ENCODE measurements at regions not wholly inside any gene's neighbourhood (a gene's known extent, or its start where the extent isn't known, plus 50 kb on each side); places are given as distances from the start of the nearest gene placed in this dataset.

GRCh38 chr3:30098243-30098642 is 508.2 kb upstream of the TGFBR2 start:
- no peak overlapping the region for H3K9ac ChIP-seq (ENCODE audit: insufficient read depth, low read length)
- H3K79me2 ChIP-seq (ENCODE audit: control insufficient read depth, insufficient read depth, low read length) = no peaks in the 10 kb centered on the region
- no peak overlapping the region for H3K4me2 ChIP-seq (ENCODE audit: extremely low read depth, insufficient read depth, low read length)
- H3K4me3 ChIP-seq (replicated peaks in 1 of 4; ENCODE audit: control extremely low read depth in 1 of 4, insufficient read depth in 1 of 4, low read depth in 3 of 4, low read length in 4 of 4) = no peak overlapping the region
- H3K36me3 ChIP-seq (ENCODE audit: control insufficient read depth, insufficient read depth, low read length) = no peaks in the 10 kb centered on the region
- H3K4me1 ChIP-seq (ENCODE audit: control insufficient read depth, extremely low read depth, insufficient read depth, low read length) = peaks cover 10% of the 10 kb centered on the region
- TF ChIP-seq CTCF (conservative IDR thresholded peaks at IDR 0.05 in 1 of 2, IDR thresholded peaks at IDR 0.05 in 1 of 2; ENCODE audit: low read depth in 1 of 2, low read length in 2 of 2) = no peak
- TF ChIP-seq EZH2 (IDR thresholded peaks at IDR 0.05; ENCODE audit: low read length, missing control alignments) = no peak
- H3K27ac ChIP-seq (ENCODE audit: insufficient read depth, low read length) = no peak overlapping the region
- DNase-seq (ENCODE audit: low read depth in 2 of 2) = peak in 1 of 2 donors; percentile 71
- H3K27me3 ChIP-seq (ENCODE audit: control insufficient read depth, insufficient read depth, low read length) = no peaks in the 10 kb centered on the region
- H3K9me3 ChIP-seq (ENCODE audit: control insufficient read depth, insufficient read depth, low read depth, low read length) = no peaks in the 10 kb centered on the region
- no peak overlapping the region for H2AFZ ChIP-seq (ENCODE audit: low read length)
- H4K20me1 ChIP-seq (ENCODE audit: control insufficient read depth, extremely low read depth, insufficient read depth, low read length) = no peaks in the 10 kb centered on the region

GRCh38 chr3:30098653-30099455 is 507.5 kb upstream of the TGFBR2 start:
- Histone ChIP-seq H3K79me2 (ENCODE audit: control insufficient read depth, insufficient read depth, low read length) (no peaks in the 10 kb centered on the region), H3K4me3 (replicated peaks in 1 of 4; ENCODE audit: control extremely low read depth in 1 of 4, insufficient read depth in 1 of 4, low read depth in 3 of 4, low read length in 4 of 4) (no peak overlapping the region), H3K4me2 (ENCODE audit: extremely low read depth, insufficient read depth, low read length) (no peak overlapping the region), H3K27me3 (ENCODE audit: control insufficient read depth, insufficient read depth, low read length) (no peaks in the 10 kb centered on the region), H2AFZ (ENCODE audit: low read length) (no peak overlapping the region), H3K36me3 (ENCODE audit: control insufficient read depth, insufficient read depth, low read length) (no peaks in the 10 kb centered on the region), H3K4me1 (ENCODE audit: control insufficient read depth, extremely low read depth, insufficient read depth, low read length) (peaks cover 10% of the 10 kb centered on the region), H4K20me1 (ENCODE audit: control insufficient read depth, extremely low read depth, insufficient read depth, low read length) (no peaks in the 10 kb centered on the region), H3K9ac (ENCODE audit: insufficient read depth, low read length) (no peak overlapping the region), H3K9me3 (ENCODE audit: control insufficient read depth, insufficient read depth, low read depth, low read length) (no peaks in the 10 kb centered on the region), H3K27ac (ENCODE audit: insufficient read depth, low read length) (no peak overlapping the region)
- peak; percentile 38 to 89 for DNase-seq (ENCODE audit: low read depth in 2 of 2)
- TF ChIP-seq EZH2 (IDR thresholded peaks at IDR 0.05; ENCODE audit: low read length, missing control alignments) (no peak), CTCF (conservative IDR thresholded peaks at IDR 0.05 in 1 of 2, IDR thresholded peaks at IDR 0.05 in 1 of 2; ENCODE audit: low read depth in 1 of 2, low read length in 2 of 2) (no peak)

GRCh38 chr3:30102356-30102755 is 504.0 kb upstream of the TGFBR2 start:
- no peak overlapping the region for H3K4me2 ChIP-seq (ENCODE audit: extremely low read depth, insufficient read depth, low read length)
- H3K27ac ChIP-seq (ENCODE audit: insufficient read depth, low read length) = no peak overlapping the region
- H3K4me1 ChIP-seq (ENCODE audit: control insufficient read depth, extremely low read depth, insufficient read depth, low read length) = peaks cover 10% of the 10 kb centered on the region
- no peak overlapping the region for H3K9ac ChIP-seq (ENCODE audit: insufficient read depth, low read length)
- H3K27me3 ChIP-seq (ENCODE audit: control insufficient read depth, insufficient read depth, low read length) = no peaks in the 10 kb centered on the region
- H3K79me2 ChIP-seq (ENCODE audit: control insufficient read depth, insufficient read depth, low read length) = no peaks in the 10 kb centered on the region
- no peak overlapping the region for H3K4me3 ChIP-seq (replicated peaks in 1 of 4; ENCODE audit: control extremely low read depth in 1 of 4, insufficient read depth in 1 of 4, low read depth in 3 of 4, low read length in 4 of 4)
- no peak for TF ChIP-seq CTCF (conservative IDR thresholded peaks at IDR 0.05 in 1 of 2, IDR thresholded peaks at IDR 0.05 in 1 of 2; ENCODE audit: low read depth in 1 of 2, low read length in 2 of 2)
- TF ChIP-seq EZH2 (IDR thresholded peaks at IDR 0.05; ENCODE audit: low read length, missing control alignments) = no peak
- H3K9me3 ChIP-seq (ENCODE audit: control insufficient read depth, insufficient read depth, low read depth, low read length) = no peaks in the 10 kb centered on the region
- DNase-seq (ENCODE audit: low read depth in 2 of 2) = no peak
- no peaks in the 10 kb centered on the region for H3K36me3 ChIP-seq (ENCODE audit: control insufficient read depth, insufficient read depth, low read length)
- no peak overlapping the region for H2AFZ ChIP-seq (ENCODE audit: low read length)
- H4K20me1 ChIP-seq (ENCODE audit: control insufficient read depth, extremely low read depth, insufficient read depth, low read length) = no peaks in the 10 kb centered on the region

Data from fibroblast of lung (primary cell).